Limb (tissue), 2 donors: ENCODE measurements at regions not wholly inside any gene's neighbourhood (a gene's known extent, or its start where the extent isn't known, plus 50 kb on each side); places are given as distances from the start of the nearest gene placed in this dataset.
"Not testable (repeated sequence)": the region's sequence is repeated elsewhere in the genome, so short reads cannot be mapped to it uniquely, and the experiment has no call there.

Source experiments
- DNase-seq, 2 donors: peaks; one replicate each; pipeline ENCODE4 v3.0.0-alpha.2; 2016; ENCODE audit errors: extremely low spot score in 2 of 2

GRCh38 chr9:28086881-28087280 is 513.6 kb upstream of the C9orf72 start:
- DNase-seq, result no peak

GRCh38 chr9:28092981-28093936 is 520.0 kb upstream of the C9orf72 start:
- no peak for DNase-seq

GRCh38 chr9:28101509-28101908 is 528.2 kb upstream of the C9orf72 start:
- no peak for DNase-seq

- DNase-seq, result peak in 1 of 2 donors; percentile 19
Observed at GRCh38 chr9:28105001-28105400, 531.7 kb upstream of the C9orf72 start.

GRCh38 chr9:28120184-28120583 is 546.9 kb upstream of the C9orf72 start:
- DNase-seq, result no peak

GRCh38 chr9:28120626-28121025 is 547.3 kb upstream of the C9orf72 start:
- DNase-seq, result no peak

GRCh38 chr9:28121366-28121765 is 548.1 kb upstream of the C9orf72 start:
- DNase-seq, result no peak

- DNase-seq, result no peak
Observed at GRCh38 chr9:28124917-28125316, 551.6 kb upstream of the C9orf72 start.

GRCh38 chr9:28127101-28127500 is 553.8 kb upstream of the C9orf72 start:
- DNase-seq, result no peak

- no peak for DNase-seq
Observed at GRCh38 chr9:28134446-28134976, 561.2 kb upstream of the C9orf72 start.

- DNase-seq, result no peak
Observed at GRCh38 chr9:28135549-28135948, 562.3 kb upstream of the C9orf72 start.

GRCh38 chr9:28136113-28136512 is 562.8 kb upstream of the C9orf72 start:
- no peak for DNase-seq

GRCh38 chr9:28147430-28147829 is 574.1 kb upstream of the C9orf72 start:
- DNase-seq, result not testable (repeated sequence)

GRCh38 chr9:28147923-28148597 is 574.8 kb upstream of the C9orf72 start:
- DNase-seq, result not testable (repeated sequence)

GRCh38 chr9:28149361-28150050 is 576.2 kb upstream of the C9orf72 start:
- not testable (repeated sequence) for DNase-seq

- DNase-seq, result no peak
Observed at GRCh38 chr9:28155067-28155466, 581.8 kb upstream of the C9orf72 start.

- DNase-seq, result no peak
Observed at GRCh38 chr9:28155671-28156070, 582.4 kb upstream of the C9orf72 start.

GRCh38 chr9:28158451-28158850 is 585.2 kb upstream of the C9orf72 start:
- DNase-seq, result no peak

- no peak for DNase-seq
Observed at GRCh38 chr9:28163619-28164018, 590.3 kb upstream of the C9orf72 start.

GRCh38 chr9:28166179-28166578 is 592.9 kb upstream of the C9orf72 start:
- no peak for DNase-seq

- DNase-seq, result no peak
Observed at GRCh38 chr9:28177142-28177541, 603.9 kb upstream of the C9orf72 start.

GRCh38 chr9:28177925-28178324 is 604.6 kb upstream of the C9orf72 start:
- DNase-seq, result no peak
